ENCODE measurements at regions not wholly inside any gene's neighbourhood (a gene's known extent, or its start where the extent isn't known, plus 50 kb on each side); places are given as distances from the start of the nearest gene placed in this dataset.
"Not testable (repeated sequence)": the region's sequence is repeated elsewhere in the genome, so short reads cannot be mapped to it uniquely, and the experiment has no call there.

- TF ChIP-seq RAD21 (IDR thresholded peaks at IDR 0.05; ENCODE audit: insufficient read depth, low read depth, low read length) (no peak), PKNOX1 (IDR thresholded peaks at IDR 0.05) (no peak), YY1 (IDR thresholded peaks at IDR 0.05; ENCODE audit: low read depth, low read length) (no peak), ZNF217 (IDR thresholded peaks at IDR 0.05) (no peak), MYB (IDR thresholded peaks at IDR 0.05; ENCODE audit: borderline replicate concordance, low read depth, low read length) (no peak), IKZF1 (conservative IDR thresholded peaks at IDR 0.05) (no peak), SREBF1 (IDR thresholded peaks at IDR 0.05; ENCODE audit: low read length) (no peak)
These were observed 74.6 kb upstream of the C7orf33 start (continued) for GRCh38 chr7:148515728-148516695.

GRCh38 chr7:148519386-148519785 is 71.2 kb upstream of the C7orf33 start:
- H3K4me2 ChIP-seq (ENCODE audit: control insufficient read depth, insufficient read depth); RAD21 ChIA-PET (ENCODE audit: unreplicated experiment); H3K27me3 ChIP-seq (replicated peaks in 1 of 2; ENCODE audit: control insufficient read depth in 2 of 2, insufficient read depth in 2 of 2, low read length in 1 of 2); H2AFZ ChIP-seq (ENCODE audit: control insufficient read depth, low read depth, low read length); H3K9ac ChIP-seq (ENCODE audit: control insufficient read depth, insufficient read depth, low read length); FAIRE-seq; ATAC-seq; H3K27ac ChIP-seq (ENCODE audit: control insufficient read depth, insufficient read depth); H3K4me3 ChIP-seq; H4K20me1 ChIP-seq (ENCODE audit: control insufficient read depth, insufficient read depth); H3K9me3 ChIP-seq (replicated peaks; ENCODE audit: control insufficient read depth, insufficient read depth, low read length); DNase-seq (ENCODE audit: low read depth, low spot score); intact Hi-C loops (cut with micrococcal nuclease; ENCODE audit: unreplicated experiment); H3K36me3 ChIP-seq (ENCODE audit: control insufficient read depth in 2 of 2, insufficient read depth in 2 of 2, low read length in 1 of 2); H3K4me1 ChIP-seq (ENCODE audit: control insufficient read depth, insufficient read depth, low read length); in situ Hi-C loops (cut with MboI); H3K79me2 ChIP-seq (ENCODE audit: control insufficient read depth, insufficient read depth, low read length); BruUV-seq (replicated peaks): not testable (repeated sequence)
- ChIA-PET SMC1A (ENCODE audit: uncharacterized antibody, unreplicated experiment) (interaction anchor here (0.6 to 1.5 kb wide), 2 partner anchors 7 to 14 kb away, joined by 3 to 5 read pairs; no protein-coding TSS in a partner anchor), CTCF (interaction anchor here (1.2 kb wide), 1 partner anchor 8 kb away, joined by 5 read pairs; no protein-coding TSS in a partner anchor), POLR2A (interaction anchor here (0.6 kb wide), 1 partner anchor 10 kb away, joined by 3 read pairs; no protein-coding TSS in a partner anchor)
- WGBS (ENCODE audit: insufficient coverage, insufficient replicate concordance, low lambda C conversion rate, missing lambda C conversion rate) = 24% methylated on average over 4 of the region's 4 CpGs

Data from GM12878 (cell line).